OCI-LY1 (cell line): ENCODE measurements at regions not wholly inside any gene's neighbourhood (a gene's known extent, or its start where the extent isn't known, plus 50 kb on each side); places are given as distances from the start of the nearest gene placed in this dataset.
"Not testable (repeated sequence)": the region's sequence is repeated elsewhere in the genome, so short reads cannot be mapped to it uniquely, and the experiment has no call there.

Experiments
- H2AFZ ChIP-seq: fragments of 200-600 bp; sonication (generic), shearing (Covaris generic); 2 replicates; pipeline ENCODE4 v1.6.0; 2014; ENCODE audit warnings: antibody characterized with exemption, mild to moderate bottlenecking, low read length
- H3F3A ChIP-seq: fragments of 200-600 bp; sonication (generic), shearing (Covaris generic); 2 replicates; pipeline ENCODE4 v1.6.0; 2014; ENCODE audit warnings: mild to moderate bottlenecking, antibody characterized with exemption, low read length, moderate library complexity; ENCODE audit not compliant: insufficient read depth
- H3K27ac ChIP-seq: fragments of 200-600 bp; sonication (generic); 2 replicates; pipeline ENCODE4 v1.5.1; 2014; ENCODE audit warnings: low read length, mixed run types, mild to moderate bottlenecking, low read depth; ENCODE audit not compliant: poor library complexity, severe bottlenecking
- H3K27me3 ChIP-seq: fragments of 200-600 bp; sonication (generic); 2 replicates; pipeline ENCODE4 v1.6.0; 2014; ENCODE audit warnings: antibody characterized with exemption, mild to moderate bottlenecking, low read length, moderate library complexity; ENCODE audit not compliant: insufficient read depth
- H3K36me3 ChIP-seq: fragments of 200-600 bp; sonication (generic); 2 replicates; pipeline ENCODE4 v1.6.1; 2014; ENCODE audit warnings: mild to moderate bottlenecking, antibody characterized with exemption, low read length, moderate library complexity, mixed read lengths; ENCODE audit not compliant: insufficient read depth
- H3K4me1 ChIP-seq: fragments of 200-600 bp; sonication (generic); 2 replicates; pipeline ENCODE4 v1.5.1; 2014; ENCODE audit warnings: mild to moderate bottlenecking, low read length, moderate library complexity; ENCODE audit not compliant: insufficient read depth, severe bottlenecking
- H3K4me2 ChIP-seq: fragments of 200-600 bp; sonication (generic), shearing (Covaris generic); 2 replicates; pipeline ENCODE4 v1.6.1; 2014; ENCODE audit warnings: low read length
- H3K4me3 ChIP-seq: fragments of 200-600 bp; sonication (generic); 2 replicates; pipeline ENCODE4 v1.5.1; 2014; ENCODE audit warnings: low read length, low read depth, mild to moderate bottlenecking, mixed read lengths; ENCODE audit not compliant: poor library complexity, severe bottlenecking
- H3K79me2 ChIP-seq: fragments of 200-600 bp; shearing (Covaris generic); 2 replicates; pipeline ENCODE4 v1.6.1; 2016; ENCODE audit warnings: mixed run types, low read length, mixed read lengths; ENCODE audit not compliant: insufficient read depth
- H3K9ac ChIP-seq: fragments of 200-600 bp; sonication (generic), shearing (Covaris generic); 2 replicates; pipeline ENCODE4 v1.6.1; 2014; ENCODE audit warnings: mild to moderate bottlenecking, low read length, mixed read lengths
- H3K9me2 ChIP-seq: fragments of 200-600 bp; sonication (generic), shearing (Covaris generic); 2 replicates; pipeline ENCODE4 v1.6.1; 2014; ENCODE audit warnings: low read depth, mild to moderate bottlenecking, low read length, mixed read lengths
- H3K9me3 ChIP-seq: fragments of 200-600 bp; shearing (Covaris generic); 2 replicates; pipeline ENCODE4 v1.6.1; 2014; ENCODE audit warnings: low read length, mixed read lengths
- H4K20me1 ChIP-seq: fragments of 200-600 bp; sonication (generic), shearing (Covaris generic); 2 replicates; pipeline ENCODE4 v1.6.0; 2016; ENCODE audit warnings: mild to moderate bottlenecking, low read length; ENCODE audit not compliant: insufficient read depth
- EZH2 ChIP-seq: fragments of 200-600 bp; sonication (generic), shearing (Covaris generic); IDR thresholded peaks from 2 replicates; pipeline ENCODE4 v1.8.0; 2017; ENCODE audit warnings: borderline replicate concordance, mixed run types, mild to moderate bottlenecking, antibody characterized with exemption, low read length, moderate library complexity, mixed read lengths
- TF ChIP-seq, protein P1 (sequence below): fragments of 200-600 bp; sonication (generic), shearing (Covaris generic); IDR thresholded peaks from 2 replicates; pipeline ENCODE4 v1.5.1; 2017; ENCODE audit warnings: mild to moderate bottlenecking, antibody characterized with exemption, low read length, moderate library complexity, mixed read lengths

DNA sequence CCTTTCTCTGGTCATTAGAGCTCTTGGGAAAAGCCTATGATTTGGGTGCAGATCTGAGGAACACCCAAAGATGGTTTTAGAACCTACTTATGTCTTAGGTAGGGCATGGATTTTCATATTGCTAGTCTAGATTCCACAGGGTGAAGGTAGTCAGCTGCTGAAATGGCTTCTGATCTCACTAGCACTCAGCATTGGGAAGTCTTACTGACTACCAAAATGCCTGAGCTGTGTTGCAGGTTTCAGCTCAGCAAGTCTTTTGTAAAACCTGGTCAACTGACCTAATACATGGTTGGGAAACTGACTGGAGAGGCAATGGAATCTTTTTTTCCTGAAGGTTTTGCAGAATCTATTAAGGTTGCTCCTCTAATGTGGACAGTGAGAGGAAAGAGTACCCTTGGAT lies 136.4 kb downstream of the CCNG2 start:
- H3K4me2 ChIP-seq: no peak overlapping the region
- no peaks in the 10 kb centered on the region for H4K20me1 ChIP-seq
- no peaks in the 10 kb centered on the region for H3K79me2 ChIP-seq
- H3K27me3 ChIP-seq: no peaks in the 10 kb centered on the region
- no peaks in the 10 kb centered on the region for H3K9me2 ChIP-seq
- no peak overlapping the region for H2AFZ ChIP-seq
- no peaks in the 10 kb centered on the region for H3K36me3 ChIP-seq
- TF ChIP-seq, protein P1, sequence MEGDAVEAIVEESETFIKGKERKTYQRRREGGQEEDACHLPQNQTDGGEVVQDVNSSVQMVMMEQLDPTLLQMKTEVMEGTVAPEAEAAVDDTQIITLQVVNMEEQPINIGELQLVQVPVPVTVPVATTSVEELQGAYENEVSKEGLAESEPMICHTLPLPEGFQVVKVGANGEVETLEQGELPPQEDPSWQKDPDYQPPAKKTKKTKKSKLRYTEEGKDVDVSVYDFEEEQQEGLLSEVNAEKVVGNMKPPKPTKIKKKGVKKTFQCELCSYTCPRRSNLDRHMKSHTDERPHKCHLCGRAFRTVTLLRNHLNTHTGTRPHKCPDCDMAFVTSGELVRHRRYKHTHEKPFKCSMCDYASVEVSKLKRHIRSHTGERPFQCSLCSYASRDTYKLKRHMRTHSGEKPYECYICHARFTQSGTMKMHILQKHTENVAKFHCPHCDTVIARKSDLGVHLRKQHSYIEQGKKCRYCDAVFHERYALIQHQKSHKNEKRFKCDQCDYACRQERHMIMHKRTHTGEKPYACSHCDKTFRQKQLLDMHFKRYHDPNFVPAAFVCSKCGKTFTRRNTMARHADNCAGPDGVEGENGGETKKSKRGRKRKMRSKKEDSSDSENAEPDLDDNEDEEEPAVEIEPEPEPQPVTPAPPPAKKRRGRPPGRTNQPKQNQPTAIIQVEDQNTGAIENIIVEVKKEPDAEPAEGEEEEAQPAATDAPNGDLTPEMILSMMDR: no peak
- TF ChIP-seq EZH2: no peak
- no peaks in the 10 kb centered on the region for H3F3A ChIP-seq
- H3K9me3 ChIP-seq: no peaks in the 10 kb centered on the region
- H3K4me1 ChIP-seq: no peaks in the 10 kb centered on the region
- no peak overlapping the region for H3K4me3 ChIP-seq
- no peak overlapping the region for H3K27ac ChIP-seq
- H3K9ac ChIP-seq: no peak overlapping the region

DNA sequence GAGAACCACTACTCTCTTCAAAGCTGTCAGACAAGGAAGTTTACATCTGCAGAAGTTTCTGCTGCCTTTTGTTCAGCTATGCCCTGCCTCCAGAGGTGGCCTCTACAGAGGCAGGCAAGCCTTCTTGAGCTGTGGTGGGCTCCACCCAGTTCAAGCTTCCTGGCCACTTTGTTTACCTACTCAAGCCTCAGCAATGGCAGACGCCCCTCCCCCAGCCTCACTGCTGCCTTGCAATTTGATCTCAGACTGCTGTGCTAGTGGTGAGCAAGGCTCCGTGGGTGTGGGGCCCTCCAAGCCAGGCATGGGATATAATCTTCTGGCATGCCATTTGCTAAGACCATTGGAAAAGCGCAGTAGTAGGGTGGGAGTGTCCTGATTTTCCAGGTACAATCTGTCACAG lies 144.0 kb downstream of the CCNG2 start:
- H3K4me3 ChIP-seq: not testable (repeated sequence)

DNA sequence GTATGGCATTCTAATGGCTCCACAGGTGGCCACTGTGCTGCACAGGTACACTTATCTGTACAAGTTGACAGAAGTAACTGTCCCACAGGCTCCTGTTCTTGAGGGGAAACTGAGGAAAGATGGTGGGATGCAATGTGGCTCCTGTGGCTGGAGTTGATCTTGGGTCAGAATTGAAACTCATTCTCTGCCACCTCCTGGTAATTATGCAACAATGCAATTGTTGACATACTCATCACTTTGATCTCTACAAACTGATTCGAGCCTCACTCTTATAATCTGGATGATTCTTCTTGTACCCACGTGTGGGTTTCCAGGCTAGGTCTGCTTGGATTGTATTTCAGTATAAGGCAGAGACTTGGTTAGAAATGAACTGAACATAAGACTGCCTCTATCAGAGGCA lies 148.8 kb downstream of the CCNG2 start:
- no peak overlapping the region for H3K4me3 ChIP-seq
- no peak overlapping the region for H3K27ac ChIP-seq
- no peak overlapping the region for H3K4me2 ChIP-seq
- H3F3A ChIP-seq: no peaks in the 10 kb centered on the region
- no peaks in the 10 kb centered on the region for H3K27me3 ChIP-seq
- H3K36me3 ChIP-seq: no peaks in the 10 kb centered on the region
- H3K79me2 ChIP-seq: no peaks in the 10 kb centered on the region
- no peaks in the 10 kb centered on the region for H3K9me2 ChIP-seq
- no peaks in the 10 kb centered on the region for H3K9me3 ChIP-seq
- no peak overlapping the region for H2AFZ ChIP-seq
- H3K4me1 ChIP-seq: no peaks in the 10 kb centered on the region
- no peaks in the 10 kb centered on the region for H4K20me1 ChIP-seq
- TF ChIP-seq EZH2: no peak
- TF ChIP-seq, protein P1: peak; percentile 32; the same call in 1 of the 2 replicates
- H3K9ac ChIP-seq: no peak overlapping the region

More for the DNA sequence above, 144.0 kb downstream of the CCNG2 start:
- not testable (repeated sequence) for H3K4me1 ChIP-seq, H3F3A ChIP-seq, H4K20me1 ChIP-seq, H3K4me2 ChIP-seq, H2AFZ ChIP-seq, H3K79me2 ChIP-seq, H3K9me2 ChIP-seq, H3K9ac ChIP-seq, H3K9me3 ChIP-seq, H3K27me3 ChIP-seq, H3K36me3 ChIP-seq, H3K27ac ChIP-seq

DNA sequence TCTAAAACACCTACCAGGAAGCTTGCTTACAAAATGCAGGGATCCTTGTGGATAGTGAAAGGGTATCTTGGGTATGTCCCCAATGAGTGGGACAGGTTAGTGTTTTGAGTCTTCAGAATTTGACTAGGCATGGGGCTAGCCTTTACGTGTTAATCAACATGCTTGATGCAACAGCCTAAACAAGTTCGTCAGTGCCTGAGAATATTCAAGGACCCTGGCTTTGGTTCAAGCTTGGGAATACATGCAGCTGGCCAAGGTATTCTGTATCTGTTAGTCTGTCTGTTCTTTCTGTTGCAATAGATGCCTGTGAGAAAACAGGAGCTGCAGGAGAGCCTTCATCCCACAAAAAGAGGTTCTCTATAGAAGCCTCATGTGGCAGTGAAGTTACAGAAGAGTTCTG lies 149.5 kb downstream of the CCNG2 start:
- Histone ChIP-seq H2AFZ (no peak overlapping the region), H4K20me1 (no peaks in the 10 kb centered on the region), H3K4me3 (no peak overlapping the region), H3K9ac (no peak overlapping the region), H3K9me2 (no peaks in the 10 kb centered on the region), H3K36me3 (no peaks in the 10 kb centered on the region), H3K79me2 (no peaks in the 10 kb centered on the region), H3K27me3 (no peaks in the 10 kb centered on the region), H3K9me3 (no peaks in the 10 kb centered on the region), H3K4me1 (no peaks in the 10 kb centered on the region), H3K27ac (no peak overlapping the region), H3K4me2 (no peak overlapping the region), H3F3A (no peaks in the 10 kb centered on the region)
- TF ChIP-seq, protein P1: no peak
- no peak for TF ChIP-seq EZH2
